Stimulated activated CD4-positive, alpha-beta T cell treated with anti-CD3 and anti-CD28 coated beads, Interleukin-15, amount 100 ng/mL, for 24 hours (primary cell): ENCODE measurements at regions not wholly inside any gene's neighbourhood (a gene's known extent, or its start where the extent isn't known, plus 50 kb on each side); places are given as distances from the start of the nearest gene placed in this dataset.
"Not testable (repeated sequence)": the region's sequence is repeated elsewhere in the genome, so short reads cannot be mapped to it uniquely, and the experiment has no call there.

Experiments used
- DNase-seq: peaks from one replicate; pipeline ENCODE4 v3.0.0-alpha.2; 2020

GRCh38 chr16:32116533-32116932, 136.6 kb upstream of the TP53TG3D start:
- DNase-seq = not testable (repeated sequence)

- DNase-seq = not testable (repeated sequence)
Measured at GRCh38 chr16:32120372-32120771, 132.7 kb upstream of the TP53TG3D start.

- not testable (repeated sequence) for DNase-seq
Measured at GRCh38 chr16:32120779-32121178, 132.3 kb upstream of the TP53TG3D start.

- not testable (repeated sequence) for DNase-seq
Measured at GRCh38 chr16:32121273-32121900, 131.7 kb upstream of the TP53TG3D start.

GRCh38 chr16:32152434-32152833, 100.7 kb upstream of the TP53TG3D start:
- not testable (repeated sequence) for DNase-seq

- not testable (repeated sequence) for DNase-seq
Measured at GRCh38 chr16:32187918-32188669, 65.0 kb upstream of the TP53TG3D start.

GRCh38 chr16:32202585-32202984, 50.5 kb upstream of the TP53TG3D start:
- DNase-seq = not testable (repeated sequence)
